Transverse colon (tissue), 4 donors: ENCODE measurements at regions not wholly inside any gene's neighbourhood (a gene's known extent, or its start where the extent isn't known, plus 50 kb on each side); places are given as distances from the start of the nearest gene placed in this dataset.

ENCODE experiments used
- CTCF ChIP-seq, 5 experiments: fragments of 200-600 bp in 3 of 5; fragments of 450-650 bp in 2 of 5; sonication (generic) in 3 of 5; IDR thresholded peaks; 1 replicate in 2 of 5; 2 replicates in 3 of 5; pipeline ENCODE4 v1.5.1; 2016 to 2017; ENCODE audit warnings: antibody characterized with exemption in 5 of 5, inconsistent platforms in 3 of 5, mild to moderate bottlenecking in 2 of 5, moderate library complexity in 1 of 5
- EP300 ChIP-seq: sonication (generic); formaldehyde crosslinking; IDR thresholded peaks from one replicate; pipeline ENCODE4 v1.6.1; 2017; ENCODE audit warnings: antibody characterized with exemption, low read depth
- POLR2A ChIP-seq: fragments of 450-650 bp; IDR thresholded peaks from one replicate; pipeline ENCODE4 v1.6.1; 2016; ENCODE audit warnings: antibody characterized with exemption, mild to moderate bottlenecking, moderate library complexity
- POLR2AphosphoS5 ChIP-seq, 3 donors: sonication (generic); formaldehyde crosslinking; IDR thresholded peaks; one replicate each; pipeline ENCODE4 v1.6.1; 2016; ENCODE audit warnings: antibody characterized with exemption in 3 of 3

GRCh38 chr7:17084166-17084475, 202.3 kb upstream of the AGR3 start:
- no peak for TF ChIP-seq CTCF (IDR thresholded peaks at IDR 0.05)
- no peak for TF ChIP-seq POLR2A
- TF ChIP-seq POLR2AphosphoS5 (IDR thresholded peaks at IDR 0.05) = no peak
- TF ChIP-seq EP300 = no peak
